ENCODE measurements at regions not wholly inside any gene's neighbourhood (a gene's known extent, or its start where the extent isn't known, plus 50 kb on each side); places are given as distances from the start of the nearest gene placed in this dataset.

- Mint-ChIP-seq H3K36me3 (no peaks in the 10 kb centered on the region), H3K27ac (no peak overlapping the region), H3K9me3 (peaks cover 0 to 1% (median 0%) of the 10 kb centered on the region in 7 donors), H3K4me1 (peaks cover 0 to 7% (median 0%) of the 10 kb centered on the region in 3 donors), H3K4me3 (no peak overlapping the region), H3K27me3 (peaks cover 7 to 24% (median 23%) of the 10 kb centered on the region in 3 donors)
- DNase-seq (no peak), ATAC-seq (ENCODE audit: low read depth in 2 of 2) (no peak)
Measured at GRCh38 chr18:45379903-45380302, 235.4 kb upstream of the SLC14A2 start.

GRCh38 chr18:45381282-45381681, 234.0 kb upstream of the SLC14A2 start:
- DNase-seq (no peak), ATAC-seq (ENCODE audit: low read depth in 2 of 2) (no peak)
- H3K4me3 Mint-ChIP-seq: no peak overlapping the region
- H3K36me3 Mint-ChIP-seq: no peaks in the 10 kb centered on the region
- H3K9me3 Mint-ChIP-seq: peaks cover 0 to 1% (median 0%) of the 10 kb centered on the region in 7 donors
- H3K4me1 Mint-ChIP-seq: peaks cover 0 to 7% (median 0%) of the 10 kb centered on the region in 3 donors
- H3K27ac Mint-ChIP-seq: peak overlapping the region in 1 of 6 donors; percentile 3
- H3K27me3 Mint-ChIP-seq: peaks cover 12 to 36% (median 33%) of the 10 kb centered on the region in 3 donors

GRCh38 chr18:45383228-45383627, 232.0 kb upstream of the SLC14A2 start:
- H3K36me3 Mint-ChIP-seq: no peaks in the 10 kb centered on the region
- no peak for ATAC-seq (ENCODE audit: low read depth in 2 of 2)
- H3K9me3 Mint-ChIP-seq: peaks cover 0 to 1% (median 0%) of the 10 kb centered on the region in 7 donors
- H3K27me3 Mint-ChIP-seq: peaks cover 17 to 28% (median 27%) of the 10 kb centered on the region in 3 donors
- no peak overlapping the region for H3K4me3 Mint-ChIP-seq
- H3K4me1 Mint-ChIP-seq: peaks cover 0 to 7% (median 0%) of the 10 kb centered on the region in 3 donors
- no peak for DNase-seq
- peak overlapping the region in 1 of 6 donors; percentile 66 for H3K27ac Mint-ChIP-seq

GRCh38 chr18:45384137-45384961, 230.9 kb upstream of the SLC14A2 start:
- peaks cover 0 to under 1% (median 0%) of the 10 kb centered on the region in 7 donors for H3K9me3 Mint-ChIP-seq
- peaks cover 0 to 7% (median 0%) of the 10 kb centered on the region in 3 donors for H3K4me1 Mint-ChIP-seq
- no peak overlapping the region for H3K27ac Mint-ChIP-seq
- H3K27me3 Mint-ChIP-seq: peaks cover 22 to 28% (median 27%) of the 10 kb centered on the region in 3 donors
- H3K36me3 Mint-ChIP-seq: no peaks in the 10 kb centered on the region
- H3K4me3 Mint-ChIP-seq: no peak overlapping the region
- ATAC-seq (ENCODE audit: low read depth in 2 of 2) (peak; percentile 56 to 77), DNase-seq (peak; percentile 54)

GRCh38 chr18:45384962-45385315, 230.3 kb upstream of the SLC14A2 start:
- no peak overlapping the region for H3K4me3 Mint-ChIP-seq
- peaks cover 22 to 34% (median 27%) of the 10 kb centered on the region in 3 donors for H3K27me3 Mint-ChIP-seq
- peaks cover 0 to 7% (median 0%) of the 10 kb centered on the region in 3 donors for H3K4me1 Mint-ChIP-seq
- ATAC-seq (ENCODE audit: low read depth in 2 of 2) (no peak), DNase-seq (no peak)
- H3K36me3 Mint-ChIP-seq: no peaks in the 10 kb centered on the region
- H3K9me3 Mint-ChIP-seq: no peaks in the 10 kb centered on the region
- peak overlapping the region in 1 of 6 donors; percentile 52 for H3K27ac Mint-ChIP-seq

GRCh38 chr18:45386041-45386655, 229.1 kb upstream of the SLC14A2 start:
- no peak overlapping the region for H3K27ac Mint-ChIP-seq
- H3K9me3 Mint-ChIP-seq: no peaks in the 10 kb centered on the region
- no peaks in the 10 kb centered on the region for H3K36me3 Mint-ChIP-seq
- H3K27me3 Mint-ChIP-seq: peaks cover 26 to 34% (median 27%) of the 10 kb centered on the region in 3 donors
- H3K4me1 Mint-ChIP-seq: peaks cover 0 to 7% (median 0%) of the 10 kb centered on the region in 3 donors
- no peak overlapping the region for H3K4me3 Mint-ChIP-seq
- no peak for DNase-seq
- no peak for ATAC-seq (ENCODE audit: low read depth in 2 of 2)

GRCh38 chr18:45387229-45387628, 228.0 kb upstream of the SLC14A2 start:
- Mint-ChIP-seq H3K4me1 (peaks cover 0 to 7% (median 0%) of the 10 kb centered on the region in 3 donors), H3K9me3 (no peaks in the 10 kb centered on the region), H3K27me3 (peaks cover 29 to 34% (median 32%) of the 10 kb centered on the region in 3 donors), H3K36me3 (no peaks in the 10 kb centered on the region), H3K4me3 (no peak overlapping the region), H3K27ac (no peak overlapping the region)
- no peak for DNase-seq
- no peak for ATAC-seq (ENCODE audit: low read depth in 2 of 2)

- Mint-ChIP-seq H3K4me1 (no peaks in the 10 kb centered on the region), H3K4me3 (no peak overlapping the region), H3K27ac (no peak overlapping the region), H3K9me3 (no peaks in the 10 kb centered on the region), H3K27me3 (peaks cover 24 to 33% (median 31%) of the 10 kb centered on the region in 3 donors), H3K36me3 (no peaks in the 10 kb centered on the region)
- no peak for DNase-seq
- no peak for ATAC-seq (ENCODE audit: low read depth in 2 of 2)
Measured at GRCh38 chr18:45398448-45398847, 216.8 kb upstream of the SLC14A2 start.

GRCh38 chr18:45399146-45399545, 216.1 kb upstream of the SLC14A2 start:
- H3K27me3 Mint-ChIP-seq: peaks cover 26 to 30% (median 27%) of the 10 kb centered on the region in 3 donors
- no peaks in the 10 kb centered on the region for H3K9me3 Mint-ChIP-seq
- no peak for ATAC-seq (ENCODE audit: low read depth in 2 of 2)
- H3K4me3 Mint-ChIP-seq: no peak overlapping the region
- H3K27ac Mint-ChIP-seq: no peak overlapping the region
- no peaks in the 10 kb centered on the region for H3K36me3 Mint-ChIP-seq
- no peaks in the 10 kb centered on the region for H3K4me1 Mint-ChIP-seq
- no peak for DNase-seq

GRCh38 chr18:45399643-45400042, 215.6 kb upstream of the SLC14A2 start:
- Mint-ChIP-seq H3K36me3 (no peaks in the 10 kb centered on the region), H3K4me1 (no peaks in the 10 kb centered on the region), H3K9me3 (no peaks in the 10 kb centered on the region), H3K27me3 (peaks cover 23 to 28% (median 27%) of the 10 kb centered on the region in 3 donors), H3K27ac (no peak overlapping the region), H3K4me3 (no peak overlapping the region)
- DNase-seq: no peak
- ATAC-seq (ENCODE audit: low read depth in 2 of 2): no peak

- no peak overlapping the region for H3K4me3 Mint-ChIP-seq
- no peak overlapping the region for H3K27ac Mint-ChIP-seq
- H3K9me3 Mint-ChIP-seq: peaks cover 0 to 7% (median 0%) of the 10 kb centered on the region in 7 donors
- no peaks in the 10 kb centered on the region for H3K36me3 Mint-ChIP-seq
- H3K4me1 Mint-ChIP-seq: no peaks in the 10 kb centered on the region
- no peak for DNase-seq
- peaks cover 11 to 18% (median 13%) of the 10 kb centered on the region in 3 donors for H3K27me3 Mint-ChIP-seq
- ATAC-seq (ENCODE audit: low read depth in 2 of 2): no peak
Measured at GRCh38 chr18:45402485-45403056, 212.7 kb upstream of the SLC14A2 start.

GRCh38 chr18:45403341-45404049, 211.8 kb upstream of the SLC14A2 start:
- H3K36me3 Mint-ChIP-seq: no peaks in the 10 kb centered on the region
- no peak for ATAC-seq (ENCODE audit: low read depth in 2 of 2)
- peaks cover 11 to 22% (median 11%) of the 10 kb centered on the region in 3 donors for H3K27me3 Mint-ChIP-seq
- peaks cover 0 to 7% (median 0%) of the 10 kb centered on the region in 7 donors for H3K9me3 Mint-ChIP-seq
- H3K4me1 Mint-ChIP-seq: no peaks in the 10 kb centered on the region
- no peak overlapping the region for H3K27ac Mint-ChIP-seq
- no peak for DNase-seq
- no peak overlapping the region for H3K4me3 Mint-ChIP-seq

GRCh38 chr18:45408218-45408617, 207.1 kb upstream of the SLC14A2 start:
- H3K9me3 Mint-ChIP-seq: peaks cover 0 to 7% (median 0%) of the 10 kb centered on the region in 7 donors
- ATAC-seq (ENCODE audit: low read depth in 2 of 2): no peak
- no peaks in the 10 kb centered on the region for H3K36me3 Mint-ChIP-seq
- H3K4me3 Mint-ChIP-seq: no peak overlapping the region
- no peaks in the 10 kb centered on the region for H3K4me1 Mint-ChIP-seq
- peaks cover 12 to 30% (median 26%) of the 10 kb centered on the region in 3 donors for H3K27me3 Mint-ChIP-seq
- DNase-seq: no peak
- H3K27ac Mint-ChIP-seq: no peak overlapping the region
